ENCODE measurements at regions not wholly inside any gene's neighbourhood (a gene's known extent, or its start where the extent isn't known, plus 50 kb on each side); places are given as distances from the start of the nearest gene placed in this dataset.

GRCh38 chr14:100674897-100675619 is 51.6 kb upstream of the DLK1 start:
- Mint-ChIP-seq H3K36me3 (ENCODE audit: insufficient read depth in 1 of 3, low read depth in 3 of 3) (peaks cover 0 to 6% (median 4%) of the 10 kb centered on the region in 3 experiments; a peak in 3 of 7 replicates), H3K9me3 (peaks cover 0 to 4% of the 10 kb centered on the region in 2 experiments; a peak in 3 of 5 replicates), H3K27ac (no peak overlapping the region), H3K4me1 (peaks cover 23 to 34% of the 10 kb centered on the region in 2 experiments), H3K4me3 (no peak overlapping the region), H3K27me3 (ENCODE audit: low read depth) (peaks cover 38% of the 10 kb centered on the region)
- Histone ChIP-seq H2BK5ac (ENCODE audit: insufficient read length, low read length) (no peak overlapping the region), H3K27ac (ENCODE audit: insufficient read length, low read depth, low read length) (no peak overlapping the region), H4K20me1 (ENCODE audit: control insufficient read depth, insufficient read depth, insufficient read length) (no peaks in the 10 kb centered on the region), H3K4me2 (ENCODE audit: insufficient read depth, insufficient read length, low read length) (no peak overlapping the region), H3K79me2 (ENCODE audit: insufficient read depth, low read length) (no peaks in the 10 kb centered on the region), H3K79me1 (ENCODE audit: insufficient read depth, low read depth, low read length, poor library complexity, severe bottlenecking) (no peaks in the 10 kb centered on the region), H2BK12ac (ENCODE audit: insufficient read length, low read depth, low read length) (no peak overlapping the region), H3K56ac (ENCODE audit: insufficient read length, low read depth, low read length) (no peak overlapping the region), H2AFZ (ENCODE audit: low read length) (no peak overlapping the region), H4K8ac (replicated peaks; ENCODE audit: insufficient read length, low read depth, low read length) (no peak overlapping the region), H3K4ac (ENCODE audit: low read depth, low read length) (no peak overlapping the region), H2AK5ac (ENCODE audit: insufficient read length, low read length) (no peak overlapping the region), H3K4me1 (ENCODE audit: insufficient read depth, low read length) (no peaks in the 10 kb centered on the region), H3K9ac (ENCODE audit: extremely low read depth, insufficient read length, low read length) (no peak overlapping the region), H3K27me3 (ENCODE audit: insufficient read depth, low read length) (no peaks in the 10 kb centered on the region; the same call in 1 of the 2 replicates), H3K9me3 (ENCODE audit: control insufficient read depth, low read depth, low read length) (no peaks in the 10 kb centered on the region), H4K5ac (ENCODE audit: insufficient read length, low read depth, low read length) (no peak overlapping the region), H3T11ph (ENCODE audit: low read length) (no peak overlapping the region), H3K23me2 (ENCODE audit: insufficient read length, low read depth, low read length, poor library complexity, severe bottlenecking) (no peaks in the 10 kb centered on the region), H2BK120ac (ENCODE audit: low read depth, low read length, poor library complexity, severe bottlenecking) (no peak overlapping the region), H4K91ac (ENCODE audit: insufficient read length, low read depth, low read length) (no peak overlapping the region), H2BK20ac (ENCODE audit: low read depth, low read length, poor library complexity, severe bottlenecking) (no peak overlapping the region), H3K14ac (ENCODE audit: insufficient read depth, low read length) (no peak overlapping the region), H2BK15ac (ENCODE audit: low read depth, low read length) (no peak overlapping the region), H3K18ac (ENCODE audit: insufficient read length, low read depth, low read length) (no peak overlapping the region), H3K23ac (ENCODE audit: insufficient read length, low read depth, low read length) (no peak overlapping the region)
- WGBS (ENCODE audit: extremely low coverage, insufficient read length, low lambda C conversion rate) = no CpG with 5 or more reads among the region's 19 CpGs
- no peak for DNase-seq
- no peak for TF ChIP-seq CTCF (conservative IDR thresholded peaks at IDR 0.05)

All from H9 (cell line).